ENCODE measurements at regions not wholly inside any gene's neighbourhood (a gene's known extent, or its start where the extent isn't known, plus 50 kb on each side); places are given as distances from the start of the nearest gene placed in this dataset.

DNA sequence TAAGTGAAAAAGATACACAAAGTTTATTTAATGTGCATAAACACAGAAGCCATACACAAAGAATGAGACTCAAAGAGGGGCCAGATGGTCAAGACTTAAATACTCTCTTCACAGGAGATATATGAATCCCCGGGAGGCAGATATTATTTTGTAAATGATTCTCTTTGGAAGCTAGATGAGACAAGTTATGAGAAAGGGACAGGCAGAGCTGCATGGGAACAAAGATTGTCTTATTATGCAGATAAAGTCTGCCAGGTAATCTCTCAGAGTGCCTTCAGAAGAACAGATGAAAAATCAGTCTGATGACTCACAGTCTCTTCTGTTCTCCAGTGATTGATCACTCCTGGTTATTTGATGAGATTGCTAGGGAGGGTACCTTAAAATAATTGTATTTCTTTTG is 89.0 kb downstream of the NAF1 start:
- Histone ChIP-seq H3K4me3 (ENCODE audit: low read depth, low read length) (no peak overlapping the region), H3K27ac (no peak overlapping the region), H3K9ac (no peak overlapping the region), H2AFZ (no peak overlapping the region), H3K4me1 (no peaks in the 10 kb centered on the region), H3K4me2 (ENCODE audit: low read length) (no peak overlapping the region), H3K79me2 (no peaks in the 10 kb centered on the region), H3K27me3 (ENCODE audit: control insufficient read depth, insufficient read depth, low read length) (no peaks in the 10 kb centered on the region), H3K36me3 (ENCODE audit: control insufficient read depth, insufficient read depth, low read length) (no peaks in the 10 kb centered on the region), H3K9me3 (ENCODE audit: control insufficient read depth, low read length) (no peaks in the 10 kb centered on the region)
- TF ChIP-seq, protein P1, sequence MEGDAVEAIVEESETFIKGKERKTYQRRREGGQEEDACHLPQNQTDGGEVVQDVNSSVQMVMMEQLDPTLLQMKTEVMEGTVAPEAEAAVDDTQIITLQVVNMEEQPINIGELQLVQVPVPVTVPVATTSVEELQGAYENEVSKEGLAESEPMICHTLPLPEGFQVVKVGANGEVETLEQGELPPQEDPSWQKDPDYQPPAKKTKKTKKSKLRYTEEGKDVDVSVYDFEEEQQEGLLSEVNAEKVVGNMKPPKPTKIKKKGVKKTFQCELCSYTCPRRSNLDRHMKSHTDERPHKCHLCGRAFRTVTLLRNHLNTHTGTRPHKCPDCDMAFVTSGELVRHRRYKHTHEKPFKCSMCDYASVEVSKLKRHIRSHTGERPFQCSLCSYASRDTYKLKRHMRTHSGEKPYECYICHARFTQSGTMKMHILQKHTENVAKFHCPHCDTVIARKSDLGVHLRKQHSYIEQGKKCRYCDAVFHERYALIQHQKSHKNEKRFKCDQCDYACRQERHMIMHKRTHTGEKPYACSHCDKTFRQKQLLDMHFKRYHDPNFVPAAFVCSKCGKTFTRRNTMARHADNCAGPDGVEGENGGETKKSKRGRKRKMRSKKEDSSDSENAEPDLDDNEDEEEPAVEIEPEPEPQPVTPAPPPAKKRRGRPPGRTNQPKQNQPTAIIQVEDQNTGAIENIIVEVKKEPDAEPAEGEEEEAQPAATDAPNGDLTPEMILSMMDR (IDR thresholded peaks at IDR 0.05) = no peak

DNA sequence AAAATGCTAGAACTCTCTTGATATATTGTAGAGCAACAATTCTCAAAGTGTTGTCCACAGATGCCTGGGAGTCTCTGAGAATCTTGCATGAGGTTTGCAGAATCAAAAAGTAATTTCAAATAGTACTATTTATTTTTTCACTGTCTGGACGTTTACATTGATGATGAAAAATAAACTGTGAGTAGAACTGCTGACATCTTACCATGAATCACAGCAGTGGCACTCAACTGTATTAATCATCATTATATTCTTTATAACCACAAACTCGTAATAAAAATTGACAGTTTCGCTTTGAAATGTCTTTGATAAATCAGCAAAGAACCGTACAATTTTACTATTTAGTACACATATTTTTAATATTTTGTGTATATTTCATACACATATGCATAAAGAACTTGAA is 94.5 kb downstream of the NAF1 start:
- Histone ChIP-seq H3K4me2 (ENCODE audit: low read length) (no peak overlapping the region), H3K9me3 (ENCODE audit: control insufficient read depth, low read length) (no peaks in the 10 kb centered on the region), H3K27ac (no peak overlapping the region), H3K4me1 (no peaks in the 10 kb centered on the region), H3K79me2 (no peaks in the 10 kb centered on the region), H3K4me3 (ENCODE audit: low read depth, low read length) (no peak overlapping the region), H3K36me3 (ENCODE audit: control insufficient read depth, insufficient read depth, low read length) (no peaks in the 10 kb centered on the region), H3K9ac (no peak overlapping the region), H3K27me3 (ENCODE audit: control insufficient read depth, insufficient read depth, low read length) (no peaks in the 10 kb centered on the region), H2AFZ (no peak overlapping the region)
- TF ChIP-seq, protein P1 (IDR thresholded peaks at IDR 0.05) = no peak

DNA sequence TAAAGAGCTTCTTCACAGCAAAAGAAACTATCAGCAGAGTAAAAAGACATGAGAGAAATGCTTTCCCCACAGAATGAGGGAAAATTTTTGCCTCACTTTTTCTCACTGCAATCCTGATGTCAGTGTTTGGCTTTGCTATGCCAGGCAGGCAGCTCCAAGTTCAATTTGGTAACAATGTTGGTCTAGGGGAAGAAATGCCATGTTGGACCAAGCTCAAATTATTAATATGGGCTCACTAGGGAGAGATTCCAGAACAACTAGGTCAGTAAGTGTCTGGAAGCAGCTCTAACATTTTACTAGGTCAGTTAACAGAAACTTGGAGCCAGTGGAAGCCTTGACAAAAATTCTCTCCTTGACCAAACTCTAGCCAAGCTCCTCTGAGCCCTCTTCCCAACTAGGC is 95.4 kb downstream of the NAF1 start:
- H3K4me2 ChIP-seq (ENCODE audit: low read length) = no peak overlapping the region
- TF ChIP-seq, protein P1 (IDR thresholded peaks at IDR 0.05) = no peak
- no peaks in the 10 kb centered on the region for H3K4me1 ChIP-seq
- no peaks in the 10 kb centered on the region for H3K79me2 ChIP-seq
- no peaks in the 10 kb centered on the region for H3K36me3 ChIP-seq (ENCODE audit: control insufficient read depth, insufficient read depth, low read length)
- no peak overlapping the region for H3K27ac ChIP-seq
- H2AFZ ChIP-seq = no peak overlapping the region
- H3K9ac ChIP-seq = no peak overlapping the region
- H3K27me3 ChIP-seq (ENCODE audit: control insufficient read depth, insufficient read depth, low read length) = no peaks in the 10 kb centered on the region
- no peaks in the 10 kb centered on the region for H3K9me3 ChIP-seq (ENCODE audit: control insufficient read depth, low read length)
- no peak overlapping the region for H3K4me3 ChIP-seq (ENCODE audit: low read depth, low read length)

DNA sequence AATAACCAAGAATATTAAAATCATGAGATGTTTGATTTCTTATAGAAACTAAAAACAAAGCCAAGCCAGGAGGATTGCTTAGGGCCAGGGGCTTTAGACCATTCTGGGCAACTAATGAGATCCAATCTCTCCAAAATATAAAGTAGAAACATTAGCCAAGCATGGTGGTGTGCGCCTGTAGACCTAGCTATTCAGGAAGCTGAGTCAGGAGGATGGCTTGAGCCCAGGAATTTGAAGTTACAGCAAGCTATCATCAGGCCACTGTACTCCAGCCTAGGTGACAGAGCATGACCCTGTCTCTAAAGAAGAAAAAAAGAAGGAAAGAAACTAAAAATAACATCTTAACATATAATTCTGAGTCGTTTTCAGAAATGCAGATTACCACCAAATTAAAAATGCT is 96.7 kb downstream of the NAF1 start:
- no peaks in the 10 kb centered on the region for H3K27me3 ChIP-seq (ENCODE audit: control insufficient read depth, insufficient read depth, low read length)
- no peaks in the 10 kb centered on the region for H3K4me1 ChIP-seq
- H3K79me2 ChIP-seq = no peaks in the 10 kb centered on the region
- TF ChIP-seq, protein P1 (IDR thresholded peaks at IDR 0.05) = no peak
- H3K27ac ChIP-seq = no peak overlapping the region
- no peak overlapping the region for H3K4me2 ChIP-seq (ENCODE audit: low read length)
- no peak overlapping the region for H2AFZ ChIP-seq
- H3K9me3 ChIP-seq (ENCODE audit: control insufficient read depth, low read length) = no peaks in the 10 kb centered on the region
- no peaks in the 10 kb centered on the region for H3K36me3 ChIP-seq (ENCODE audit: control insufficient read depth, insufficient read depth, low read length)
- H3K4me3 ChIP-seq (ENCODE audit: low read depth, low read length) = no peak overlapping the region
- H3K9ac ChIP-seq = no peak overlapping the region

DNA sequence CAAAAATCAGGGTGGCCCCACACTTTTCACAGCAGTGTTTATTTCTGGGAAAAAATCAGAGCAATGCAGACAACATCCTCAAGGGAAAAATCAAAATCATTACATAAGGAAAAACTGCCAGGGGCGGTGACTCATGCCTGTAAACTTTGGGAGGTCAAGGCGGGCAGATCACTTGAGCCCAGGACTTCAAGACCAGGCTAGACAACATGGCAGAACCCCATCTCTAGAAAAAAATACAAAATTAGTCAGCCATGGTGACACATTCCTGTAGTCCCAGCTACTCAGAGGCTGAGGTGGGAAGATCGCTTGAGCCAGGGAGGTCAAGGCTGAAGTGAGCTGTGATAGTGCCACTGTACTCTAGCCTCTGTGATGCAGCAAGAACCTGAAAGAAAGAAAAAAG is 102.8 kb downstream of the NAF1 start:
- TF ChIP-seq, protein P1 (IDR thresholded peaks at IDR 0.05) = no peak
- no peaks in the 10 kb centered on the region for H3K4me1 ChIP-seq
- no peaks in the 10 kb centered on the region for H3K27me3 ChIP-seq (ENCODE audit: control insufficient read depth, insufficient read depth, low read length)
- H3K9me3 ChIP-seq (ENCODE audit: control insufficient read depth, low read length) = no peaks in the 10 kb centered on the region
- H3K9ac ChIP-seq = no peak overlapping the region
- H3K36me3 ChIP-seq (ENCODE audit: control insufficient read depth, insufficient read depth, low read length) = no peaks in the 10 kb centered on the region
- no peak overlapping the region for H3K4me3 ChIP-seq (ENCODE audit: low read depth, low read length)
- no peak overlapping the region for H2AFZ ChIP-seq
- H3K27ac ChIP-seq = no peak overlapping the region
- H3K4me2 ChIP-seq (ENCODE audit: low read length) = no peak overlapping the region
- no peaks in the 10 kb centered on the region for H3K79me2 ChIP-seq

All from parathyroid adenoma (tissue), 2 donors.